HG02884 (cell line): ENCODE measurements at regions not wholly inside any gene's neighbourhood (a gene's known extent, or its start where the extent isn't known, plus 50 kb on each side); places are given as distances from the start of the nearest gene placed in this dataset.

Experiments used
- ATAC-seq: cut with Tn5 transposase; IDR thresholded peaks from one replicate; pipeline ENCODE4 v1.9.1; 2021; ENCODE audit warnings: mild to moderate bottlenecking, moderate library complexity; ENCODE audit not compliant: unreplicated experiment

GRCh38 chr11:129292092-129292491 lies 83.6 kb upstream of the BARX2 start:
- no peak for ATAC-seq

GRCh38 chr11:129291546-129291945 lies 84.1 kb upstream of the BARX2 start:
- no peak for ATAC-seq

GRCh38 chr11:129290966-129291365 lies 84.7 kb upstream of the BARX2 start:
- no peak for ATAC-seq

- no peak for ATAC-seq
Observed at GRCh38 chr11:129289350-129290040, 86.2 kb upstream of the BARX2 start.

- no peak for ATAC-seq
Observed at GRCh38 chr11:129287920-129288319, 87.7 kb upstream of the BARX2 start.

GRCh38 chr11:129286813-129287212 lies 88.8 kb upstream of the BARX2 start:
- ATAC-seq: no peak

GRCh38 chr11:129285402-129285786 lies 90.3 kb upstream of the BARX2 start:
- ATAC-seq: no peak

- ATAC-seq: no peak
Observed at GRCh38 chr11:129283141-129283540, 91.0 kb upstream of the ARHGAP32 start.

GRCh38 chr11:129282634-129283033 lies 90.5 kb upstream of the ARHGAP32 start:
- ATAC-seq: no peak

GRCh38 chr11:129281471-129282415 lies 89.6 kb upstream of the ARHGAP32 start:
- ATAC-seq: no peak

GRCh38 chr11:129280027-129280811 lies 88.1 kb upstream of the ARHGAP32 start:
- ATAC-seq: no peak

GRCh38 chr11:129279326-129280026 lies 87.4 kb upstream of the ARHGAP32 start:
- ATAC-seq: peak; percentile 70

GRCh38 chr11:129278586-129279319 lies 86.6 kb upstream of the ARHGAP32 start:
- no peak for ATAC-seq

GRCh38 chr11:129277198-129277843 lies 85.2 kb upstream of the ARHGAP32 start:
- ATAC-seq: no peak

- ATAC-seq: no peak
Observed at GRCh38 chr11:129275828-129276227, 83.7 kb upstream of the ARHGAP32 start.

GRCh38 chr11:129273944-129274711 lies 82.0 kb upstream of the ARHGAP32 start:
- no peak for ATAC-seq

GRCh38 chr11:129273322-129273721 lies 81.2 kb upstream of the ARHGAP32 start:
- ATAC-seq: no peak

- no peak for ATAC-seq
Observed at GRCh38 chr11:129271030-129271429, 78.9 kb upstream of the ARHGAP32 start.

- ATAC-seq: no peak
Observed at GRCh38 chr11:129270446-129270845, 78.3 kb upstream of the ARHGAP32 start.
